Panc1 (cell line): ENCODE measurements at regions not wholly inside any gene's neighbourhood (a gene's known extent, or its start where the extent isn't known, plus 50 kb on each side); places are given as distances from the start of the nearest gene placed in this dataset.

Experiments
- ATAC-seq: fragments of 200-7000 bp; cut with Tn5 transposase; 2 replicates; pipeline ENCODE4 v1.9.1; 2020; ENCODE audit warnings: mild to moderate bottlenecking, moderate library complexity
- BruUV-seq: library from RNA; stranded (reverse); fragments of 400-500 nt; replicated peaks from 2 replicates; lab custom pipeline; 2021; lab: Mats Ljungman, UMichigan
- CTCF ChIA-PET: fragments of 300-600 bp; sonication (Branson Sonifier 250); formaldehyde crosslinking; loops from one replicate; lab custom pipeline; 2022; ENCODE audit warnings: antibody characterized with exemption; lab: Charles Lee
- POLR2A ChIA-PET: fragments of 300-600 bp; sonication (Branson Sonifier 250); formaldehyde crosslinking; loops from one replicate; lab custom pipeline; 2022; ENCODE audit warnings: antibody characterized with exemption; lab: Charles Lee
- DNase-seq: peaks from one replicate; pipeline ENCODE4 v3.0.0-alpha.2; 2010; ENCODE audit warnings: low read depth, low spot score
- H3K27ac ChIP-seq: 2 replicates; pipeline ENCODE4 v1.5.1; 2011; ENCODE audit warnings: mild to moderate bottlenecking, low read length, inconsistent platforms
- H3K27me3 ChIP-seq: fragments of 200-500 bp; sonication (Bioruptor generic); 2 replicates; pipeline ENCODE4 v1.6.0; 2014; ENCODE audit warnings: low read length, inconsistent platforms; ENCODE audit not compliant: control insufficient read depth, insufficient read depth
- H3K36me3 ChIP-seq: fragments of 200-500 bp; sonication (Bioruptor generic); 2 replicates; pipeline ENCODE4 v1.5.1; 2014; ENCODE audit warnings: inconsistent platforms, mild to moderate bottlenecking, low read length, moderate library complexity; ENCODE audit not compliant: control insufficient read depth, insufficient read depth
- H3K4me1 ChIP-seq: 2 replicates; pipeline ENCODE4 v1.5.1; 2011; ENCODE audit warnings: inconsistent platforms, mild to moderate bottlenecking, low read length, moderate library complexity; ENCODE audit not compliant: control insufficient read depth, insufficient read depth
- H3K4me3 ChIP-seq, 2 experiments: 2 replicates each; pipeline ENCODE4 v1.5.1; 2011 to 2012; ENCODE audit warnings: low read depth in 2 of 2, low read length in 2 of 2, mild to moderate bottlenecking in 2 of 2, inconsistent platforms in 1 of 2, moderate library complexity in 1 of 2
- H3K9me3 ChIP-seq: fragments of 200-500 bp; sonication (Bioruptor generic); 2 replicates; pipeline ENCODE4 v1.5.1; 2014; ENCODE audit warnings: low read depth, mild to moderate bottlenecking, inconsistent platforms, low read length, moderate library complexity; ENCODE audit not compliant: control insufficient read depth, insufficient read depth
- POLR2AphosphoS5 ChIP-seq: IDR thresholded peaks from 2 replicates; pipeline ENCODE4 v1.6.1; 2012; ENCODE audit warnings: mild to moderate bottlenecking, low read depth, low read length, moderate library complexity
- SIN3A ChIP-seq: IDR thresholded peaks from 2 replicates; pipeline ENCODE4 v1.6.1; 2012; ENCODE audit warnings: low read depth, mild to moderate bottlenecking, low read length, moderate library complexity, borderline replicate concordance; ENCODE audit not compliant: insufficient read depth
- TCF7L2 ChIP-seq: IDR thresholded peaks from 2 replicates; pipeline ENCODE4 v1.6.1; 2011; ENCODE audit warnings: mild to moderate bottlenecking, low read depth, low read length, inconsistent platforms
- in situ Hi-C: cut with HindIII; loops from 2 replicates; pipeline ENCODE4 v1.10.0; 2016; ENCODE audit warnings: low sequenced_read_pairs, low pct_unique_long_range_greater_than_20kb
- intact Hi-C: fragments of 100-400 bp; cut with micrococcal nuclease; formaldehyde crosslinking; loops from one replicate; pipeline ENCODE4 v1.10.0; 2022; ENCODE audit not compliant: unreplicated experiment
- TF ChIP-seq, protein P1 (sequence below), 2 experiments: IDR thresholded peaks; 2 replicates each; pipeline ENCODE4 v1.6.1; 2011 to 2012; ENCODE audit warnings: low read depth in 2 of 2, control low read depth in 1 of 2, low read length in 1 of 2, mild to moderate bottlenecking in 1 of 2, moderate library complexity in 1 of 2; ENCODE audit not compliant: insufficient read depth in 1 of 2
- TF ChIP-seq, protein P2 (sequence below): fragments of 450-650 bp; IDR thresholded peaks from 2 replicates; pipeline ENCODE4 v1.5.1; 2017; ENCODE audit warnings: mild to moderate bottlenecking

DNA sequence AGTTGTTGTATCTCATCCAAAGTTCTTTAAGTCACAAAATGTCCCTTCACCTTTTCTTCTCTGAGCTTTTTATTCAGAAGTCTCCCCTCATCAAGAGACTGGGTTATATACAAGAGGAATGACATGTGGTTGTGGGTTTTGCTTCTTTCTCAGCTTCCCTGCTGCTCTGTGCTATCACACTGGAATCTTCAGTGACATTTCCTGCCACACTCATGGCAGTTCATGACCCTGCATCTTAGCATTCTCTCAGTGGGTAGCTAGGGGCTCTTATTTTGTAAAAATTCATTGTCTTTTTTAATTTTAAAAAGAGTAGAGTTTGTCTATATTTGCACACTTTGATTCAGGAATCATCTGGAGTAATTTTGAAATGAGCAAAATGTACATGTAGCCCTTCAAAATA is 236.9 kb upstream of the TMEM229A start:
- no peaks in the 10 kb centered on the region for H3K27me3 ChIP-seq
- TF ChIP-seq TCF7L2 (no peak), POLR2AphosphoS5 (no peak), SIN3A (no peak)
- TF ChIP-seq, protein P1, sequence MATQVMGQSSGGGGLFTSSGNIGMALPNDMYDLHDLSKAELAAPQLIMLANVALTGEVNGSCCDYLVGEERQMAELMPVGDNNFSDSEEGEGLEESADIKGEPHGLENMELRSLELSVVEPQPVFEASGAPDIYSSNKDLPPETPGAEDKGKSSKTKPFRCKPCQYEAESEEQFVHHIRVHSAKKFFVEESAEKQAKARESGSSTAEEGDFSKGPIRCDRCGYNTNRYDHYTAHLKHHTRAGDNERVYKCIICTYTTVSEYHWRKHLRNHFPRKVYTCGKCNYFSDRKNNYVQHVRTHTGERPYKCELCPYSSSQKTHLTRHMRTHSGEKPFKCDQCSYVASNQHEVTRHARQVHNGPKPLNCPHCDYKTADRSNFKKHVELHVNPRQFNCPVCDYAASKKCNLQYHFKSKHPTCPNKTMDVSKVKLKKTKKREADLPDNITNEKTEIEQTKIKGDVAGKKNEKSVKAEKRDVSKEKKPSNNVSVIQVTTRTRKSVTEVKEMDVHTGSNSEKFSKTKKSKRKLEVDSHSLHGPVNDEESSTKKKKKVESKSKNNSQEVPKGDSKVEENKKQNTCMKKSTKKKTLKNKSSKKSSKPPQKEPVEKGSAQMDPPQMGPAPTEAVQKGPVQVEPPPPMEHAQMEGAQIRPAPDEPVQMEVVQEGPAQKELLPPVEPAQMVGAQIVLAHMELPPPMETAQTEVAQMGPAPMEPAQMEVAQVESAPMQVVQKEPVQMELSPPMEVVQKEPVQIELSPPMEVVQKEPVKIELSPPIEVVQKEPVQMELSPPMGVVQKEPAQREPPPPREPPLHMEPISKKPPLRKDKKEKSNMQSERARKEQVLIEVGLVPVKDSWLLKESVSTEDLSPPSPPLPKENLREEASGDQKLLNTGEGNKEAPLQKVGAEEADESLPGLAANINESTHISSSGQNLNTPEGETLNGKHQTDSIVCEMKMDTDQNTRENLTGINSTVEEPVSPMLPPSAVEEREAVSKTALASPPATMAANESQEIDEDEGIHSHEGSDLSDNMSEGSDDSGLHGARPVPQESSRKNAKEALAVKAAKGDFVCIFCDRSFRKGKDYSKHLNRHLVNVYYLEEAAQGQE (IDR thresholded peaks at IDR 0.05; ENCODE audit: insufficient read depth in 1 of 2, low read depth in 2 of 2, low read length in 1 of 2) = no peak
- TF ChIP-seq, protein P2, sequence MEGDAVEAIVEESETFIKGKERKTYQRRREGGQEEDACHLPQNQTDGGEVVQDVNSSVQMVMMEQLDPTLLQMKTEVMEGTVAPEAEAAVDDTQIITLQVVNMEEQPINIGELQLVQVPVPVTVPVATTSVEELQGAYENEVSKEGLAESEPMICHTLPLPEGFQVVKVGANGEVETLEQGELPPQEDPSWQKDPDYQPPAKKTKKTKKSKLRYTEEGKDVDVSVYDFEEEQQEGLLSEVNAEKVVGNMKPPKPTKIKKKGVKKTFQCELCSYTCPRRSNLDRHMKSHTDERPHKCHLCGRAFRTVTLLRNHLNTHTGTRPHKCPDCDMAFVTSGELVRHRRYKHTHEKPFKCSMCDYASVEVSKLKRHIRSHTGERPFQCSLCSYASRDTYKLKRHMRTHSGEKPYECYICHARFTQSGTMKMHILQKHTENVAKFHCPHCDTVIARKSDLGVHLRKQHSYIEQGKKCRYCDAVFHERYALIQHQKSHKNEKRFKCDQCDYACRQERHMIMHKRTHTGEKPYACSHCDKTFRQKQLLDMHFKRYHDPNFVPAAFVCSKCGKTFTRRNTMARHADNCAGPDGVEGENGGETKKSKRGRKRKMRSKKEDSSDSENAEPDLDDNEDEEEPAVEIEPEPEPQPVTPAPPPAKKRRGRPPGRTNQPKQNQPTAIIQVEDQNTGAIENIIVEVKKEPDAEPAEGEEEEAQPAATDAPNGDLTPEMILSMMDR = no peak
- in situ Hi-C loops = no loop called here
- DNase-seq = no peak
- no peaks in the 10 kb centered on the region for H3K4me1 ChIP-seq
- ChIA-PET POLR2A (no interaction called here), CTCF (no interaction called here)
- BruUV-seq = no TSS peak
- no peak overlapping the region for H3K27ac ChIP-seq
- intact Hi-C loops = no loop called here
- H3K4me3 ChIP-seq = no peak overlapping the region
- no peak for ATAC-seq
- no peaks in the 10 kb centered on the region for H3K36me3 ChIP-seq
- no peaks in the 10 kb centered on the region for H3K9me3 ChIP-seq

DNA sequence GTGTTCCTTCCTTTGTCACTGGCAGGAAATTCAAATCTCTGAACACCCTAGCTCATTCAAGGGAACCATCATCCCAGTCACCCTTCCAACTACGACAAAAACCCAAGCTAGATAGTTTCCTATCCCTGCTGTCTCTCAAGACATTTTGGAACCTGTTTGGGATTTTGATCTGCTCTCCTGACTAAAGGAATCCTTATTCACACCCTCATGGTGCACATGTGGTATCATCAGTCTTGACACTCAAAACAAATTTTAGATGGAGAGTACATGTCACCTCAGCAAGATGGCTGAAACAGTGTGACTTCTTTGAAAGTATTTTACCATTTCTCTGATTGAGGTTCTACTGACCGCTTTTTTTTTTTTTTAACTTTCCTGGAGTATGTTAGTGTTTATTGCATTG is 234.3 kb upstream of the TMEM229A start:
- H3K4me1 ChIP-seq = no peaks in the 10 kb centered on the region
- H3K9me3 ChIP-seq = no peaks in the 10 kb centered on the region
- intact Hi-C loops (no loop called here), in situ Hi-C loops (no loop called here)
- POLR2A ChIA-PET = no interaction called here
- DNase-seq = no peak
- TF ChIP-seq TCF7L2 = no peak
- TF ChIP-seq POLR2AphosphoS5 = no peak
- TF ChIP-seq SIN3A = no peak
- TF ChIP-seq, protein P2 = no peak
- TF ChIP-seq, protein P1 (IDR thresholded peaks at IDR 0.05; ENCODE audit: insufficient read depth in 1 of 2, low read depth in 2 of 2, low read length in 1 of 2) = no peak
- CTCF ChIA-PET = no interaction called here
- H3K36me3 ChIP-seq = no peaks in the 10 kb centered on the region
- no peak for ATAC-seq
- no TSS peak for BruUV-seq
- H3K4me3 ChIP-seq = no peak overlapping the region
- no peak overlapping the region for H3K27ac ChIP-seq
- H3K27me3 ChIP-seq = no peaks in the 10 kb centered on the region
